Mesendoderm (in vitro differentiated cells): ENCODE measurements at regions not wholly inside any gene's neighbourhood (a gene's known extent, or its start where the extent isn't known, plus 50 kb on each side); places are given as distances from the start of the nearest gene placed in this dataset.

Source experiments
- DNase-seq: peaks from one replicate; pipeline ENCODE4 v3.0.0; 2013
- H2AK5ac ChIP-seq: 2 replicates; pipeline ENCODE4 v1.6.1; 2013; ENCODE audit warnings: low read length, inconsistent platforms
- H2BK120ac ChIP-seq: 2 replicates; pipeline ENCODE4 v1.6.1; 2013; ENCODE audit warnings: low read depth, mild to moderate bottlenecking, low read length, moderate library complexity, mixed read lengths
- H2BK15ac ChIP-seq: replicated peaks from 2 replicates; pipeline ENCODE4 v1.6.1; 2013; ENCODE audit warnings: low read depth, mild to moderate bottlenecking, moderate library complexity
- H2BK5ac ChIP-seq: 2 replicates; pipeline ENCODE4 v1.6.1; 2013; ENCODE audit warnings: low read length, inconsistent platforms
- H3K18ac ChIP-seq: 2 replicates; pipeline ENCODE4 v1.6.1; 2013; ENCODE audit warnings: mild to moderate bottlenecking, low read length, mixed read lengths
- H3K23ac ChIP-seq: one replicate; pipeline ENCODE4 v1.6.1; 2013; ENCODE audit warnings: low read length
- H3K27ac ChIP-seq: 2 replicates; pipeline ENCODE4 v1.5.1; 2013; ENCODE audit warnings: low read depth, mild to moderate bottlenecking, inconsistent platforms, low read length, moderate library complexity
- H3K27me3 ChIP-seq: 2 replicates; pipeline ENCODE4 v1.6.1; 2013; ENCODE audit warnings: low read length, control low read depth, mild to moderate bottlenecking, inconsistent platforms; ENCODE audit not compliant: insufficient read depth, poor library complexity
- H3K36me3 ChIP-seq: 2 replicates; pipeline ENCODE4 v1.6.1; 2013; ENCODE audit warnings: low read length, inconsistent platforms; ENCODE audit not compliant: control insufficient read depth, insufficient read depth
- H3K4ac ChIP-seq: one replicate; pipeline ENCODE4 v1.6.1; 2013; ENCODE audit warnings: low read depth, mild to moderate bottlenecking, low read length, moderate library complexity
- H3K4me1 ChIP-seq: 2 replicates; pipeline ENCODE4 v1.6.1; 2013; ENCODE audit warnings: low read depth, low read length, inconsistent platforms; ENCODE audit not compliant: control insufficient read depth
- H3K4me2 ChIP-seq: 2 replicates; pipeline ENCODE4 v1.6.1; 2013; ENCODE audit warnings: low read length
- H3K4me3 ChIP-seq: 2 replicates; pipeline ENCODE4 v1.5.1; 2013; ENCODE audit warnings: mild to moderate bottlenecking, low read length
- H3K56ac ChIP-seq: one replicate; pipeline ENCODE4 v1.6.1; 2013; ENCODE audit warnings: low read length
- H3K79me1 ChIP-seq: 2 replicates; pipeline ENCODE4 v1.6.1; 2013; ENCODE audit warnings: low read length, inconsistent platforms
- H3K79me2 ChIP-seq: 2 replicates; pipeline ENCODE4 v1.6.1; 2013; ENCODE audit warnings: mild to moderate bottlenecking, low read length; ENCODE audit not compliant: control insufficient read depth, insufficient read depth
- H3K9ac ChIP-seq: 2 replicates; pipeline ENCODE4 v1.6.1; 2013; ENCODE audit warnings: low read length, inconsistent platforms
- H4K5ac ChIP-seq: one replicate; pipeline ENCODE4 v1.6.1; 2013; ENCODE audit warnings: low read length
- H4K8ac ChIP-seq: one replicate; pipeline ENCODE4 v1.6.1; 2013; ENCODE audit warnings: low read depth, mild to moderate bottlenecking, control low read depth, low read length, moderate library complexity
- WGBS: extraction: QIAGEN DNeasy Blood & Tissue Kit; methylation state at CpG from one replicate; pipeline ENCODE4 v1.1.7; 2013; ENCODE audit warnings: low lambda C conversion rate, missing lambda C conversion rate; ENCODE audit not compliant: insufficient coverage; ENCODE audit errors: extremely low coverage; 5-methylcytosine and 5-hydroxymethylcytosine counted together

DNA sequence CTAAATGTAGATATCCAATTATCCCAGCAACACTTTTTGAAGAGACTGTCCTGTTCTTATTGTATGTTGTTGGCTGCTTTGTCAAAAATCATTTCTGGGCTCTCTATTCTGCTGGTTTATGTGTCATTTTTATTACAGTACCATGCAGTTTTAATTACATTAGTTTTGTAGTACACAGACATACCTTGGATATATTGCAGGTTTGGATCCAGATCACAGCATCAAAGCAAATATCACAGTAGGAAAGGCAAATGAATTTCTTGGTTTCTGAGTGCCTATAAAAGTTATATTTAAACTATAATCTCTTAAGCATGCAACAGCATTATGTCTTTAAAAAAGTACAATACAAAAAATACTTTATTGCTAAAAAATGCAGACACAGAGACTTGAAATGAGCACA lies 564.2 kb upstream of the MIR17HG start:
- Histone ChIP-seq H3K4me3 (no peak overlapping the region), H3K27me3 (no peaks in the 10 kb centered on the region), H2BK120ac (no peak overlapping the region), H3K23ac (no peak overlapping the region), H3K4me1 (no peaks in the 10 kb centered on the region), H2BK15ac (no peak overlapping the region), H2BK5ac (no peak overlapping the region), H3K79me1 (no peaks in the 10 kb centered on the region), H3K18ac (no peak overlapping the region), H4K5ac (no peak overlapping the region), H3K36me3 (no peaks in the 10 kb centered on the region), H4K8ac (no peak overlapping the region), H3K4ac (no peak overlapping the region), H3K56ac (no peak overlapping the region), H2AK5ac (no peak overlapping the region), H3K79me2 (no peaks in the 10 kb centered on the region), H3K4me2 (no peak overlapping the region), H3K9ac (no peak overlapping the region), H3K27ac (no peak overlapping the region)
- DNase-seq, result no peak

- Histone ChIP-seq H3K36me3 (no peaks in the 10 kb centered on the region), H3K23ac (no peak overlapping the region), H3K79me1 (no peaks in the 10 kb centered on the region), H3K4ac (no peak overlapping the region), H3K4me1 (no peaks in the 10 kb centered on the region), H2BK15ac (no peak overlapping the region), H2AK5ac (no peak overlapping the region), H3K56ac (no peak overlapping the region), H3K9ac (no peak overlapping the region), H3K18ac (no peak overlapping the region), H4K5ac (no peak overlapping the region), H4K8ac (no peak overlapping the region), H3K4me3 (no peak overlapping the region), H2BK120ac (no peak overlapping the region), H3K27ac (no peak overlapping the region), H3K4me2 (no peak overlapping the region), H2BK5ac (no peak overlapping the region), H3K27me3 (no peaks in the 10 kb centered on the region), H3K79me2 (no peaks in the 10 kb centered on the region)
- no peak for DNase-seq
Observed at GRCh38 chr13:90787007-90787406, 560.5 kb upstream of the MIR17HG start.

DNA sequence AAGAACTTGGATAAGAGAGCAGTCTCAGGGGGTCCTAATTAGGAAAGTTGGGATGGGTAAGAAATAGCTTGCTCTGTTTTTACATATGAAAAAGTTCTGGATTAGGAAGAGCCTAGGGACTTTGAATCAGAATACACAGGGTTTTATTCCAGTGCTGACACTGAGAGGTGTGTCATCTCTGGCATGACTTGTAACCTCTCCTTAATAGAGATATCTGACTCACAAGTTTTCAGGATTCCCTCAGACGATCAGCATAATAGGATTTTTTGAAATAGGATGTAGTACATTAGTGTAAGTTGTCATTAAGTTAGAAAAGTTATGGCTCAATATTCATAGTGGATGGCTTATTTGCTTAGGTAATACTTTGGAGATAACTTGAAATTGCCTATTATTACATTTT lies 555.2 kb upstream of the MIR17HG start:
- Histone ChIP-seq H2BK120ac (no peak overlapping the region), H3K18ac (no peak overlapping the region), H3K23ac (no peak overlapping the region), H3K79me2 (no peaks in the 10 kb centered on the region), H3K4me1 (no peaks in the 10 kb centered on the region), H2BK5ac (no peak overlapping the region), H3K9ac (no peak overlapping the region), H3K4me3 (no peak overlapping the region), H3K79me1 (no peaks in the 10 kb centered on the region), H3K36me3 (no peaks in the 10 kb centered on the region), H3K56ac (no peak overlapping the region), H3K4ac (no peak overlapping the region), H3K4me2 (no peak overlapping the region), H3K27ac (no peak overlapping the region), H3K27me3 (no peaks in the 10 kb centered on the region), H4K5ac (no peak overlapping the region), H4K8ac (no peak overlapping the region), H2BK15ac (no peak overlapping the region), H2AK5ac (no peak overlapping the region)
- DNase-seq, result no peak
- no CpG with 5 or more reads among the region's 1 CpG for WGBS

DNA sequence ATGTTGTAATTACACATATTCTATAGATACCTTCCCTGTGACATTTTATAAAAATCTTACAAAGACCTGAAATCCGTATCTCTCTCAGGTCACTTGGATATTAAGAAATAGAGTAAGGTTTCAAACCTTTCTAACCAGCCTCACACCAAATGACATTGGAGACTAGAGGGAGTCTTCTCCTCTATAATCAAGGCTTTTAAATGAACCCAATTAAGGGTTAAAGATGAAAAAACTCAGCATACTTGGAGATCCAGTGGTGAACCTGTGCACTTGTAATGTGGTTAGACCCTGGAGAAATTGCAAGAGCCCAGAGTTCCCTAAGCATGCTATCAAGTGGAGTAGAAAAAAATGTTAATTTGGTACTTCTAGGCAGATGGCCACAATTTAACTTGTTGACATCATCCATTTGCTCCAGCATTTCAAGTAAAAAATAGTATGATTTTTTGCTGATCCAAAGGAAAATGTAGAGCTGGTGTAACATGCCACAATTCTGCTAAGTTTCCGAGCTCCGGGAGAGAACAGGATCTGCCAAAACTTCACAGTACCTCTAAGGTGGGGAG lies 554.1 kb upstream of the MIR17HG start:
- H4K8ac ChIP-seq, result no peak overlapping the region
- H3K56ac ChIP-seq, result no peak overlapping the region
- no peaks in the 10 kb centered on the region for H3K27me3 ChIP-seq
- no peak overlapping the region for H2AK5ac ChIP-seq
- H3K18ac ChIP-seq, result no peak overlapping the region
- H3K79me1 ChIP-seq, result no peaks in the 10 kb centered on the region
- H4K5ac ChIP-seq, result no peak overlapping the region
- H3K23ac ChIP-seq, result no peak overlapping the region
- peaks cover 3% of the 10 kb centered on the region for H3K4me1 ChIP-seq
- no peak overlapping the region for H3K9ac ChIP-seq
- no peak for DNase-seq
- no peaks in the 10 kb centered on the region for H3K79me2 ChIP-seq
- no peak overlapping the region for H3K4me2 ChIP-seq
- no peak overlapping the region for H2BK120ac ChIP-seq
- H3K36me3 ChIP-seq, result no peaks in the 10 kb centered on the region
- H3K4ac ChIP-seq, result no peak overlapping the region
- no peak overlapping the region for H2BK5ac ChIP-seq
- H3K27ac ChIP-seq, result no peak overlapping the region
- H3K4me3 ChIP-seq, result no peak overlapping the region
- no CpG with 5 or more reads among the region's 3 CpGs for WGBS
- H2BK15ac ChIP-seq, result no peak overlapping the region

DNA sequence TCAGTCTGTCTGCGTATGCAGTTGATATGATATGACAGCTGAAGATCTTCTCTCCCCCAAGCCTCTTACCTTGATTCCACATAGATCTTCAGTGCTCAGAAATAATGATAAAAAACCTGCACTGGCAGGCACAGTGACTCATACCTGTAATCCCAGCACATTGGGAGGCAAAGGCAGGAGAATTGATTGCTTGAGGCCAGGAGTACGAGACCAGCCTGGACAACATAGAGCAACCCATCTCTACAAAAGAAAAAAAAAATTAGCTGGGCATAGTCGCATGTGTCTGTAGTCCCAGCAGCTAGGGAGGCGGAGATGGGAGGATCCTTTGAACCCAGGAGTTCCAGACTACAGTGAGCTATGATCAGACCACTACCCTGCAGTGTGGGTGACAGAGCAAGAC lies 551.0 kb upstream of the MIR17HG start:
- Histone ChIP-seq H4K5ac (no peak overlapping the region), H2BK5ac (no peak overlapping the region), H4K8ac (no peak overlapping the region), H2BK15ac (no peak overlapping the region), H3K27me3 (no peaks in the 10 kb centered on the region), H3K23ac (no peak overlapping the region), H3K36me3 (no peaks in the 10 kb centered on the region), H2BK120ac (no peak overlapping the region), H3K9ac (no peak overlapping the region), H2AK5ac (no peak overlapping the region), H3K4me3 (no peak overlapping the region), H3K27ac (no peak overlapping the region), H3K79me1 (no peaks in the 10 kb centered on the region), H3K4me2 (no peak overlapping the region), H3K79me2 (no peaks in the 10 kb centered on the region), H3K4me1 (peaks cover 3% of the 10 kb centered on the region), H3K4ac (no peak overlapping the region), H3K56ac (no peak overlapping the region), H3K18ac (no peak overlapping the region)
- whole genome bisulfite sequencing, result no CpG with 5 or more reads among the region's 4 CpGs
- DNase-seq, result no peak

- H3K23ac ChIP-seq, result no peak overlapping the region
- no peak overlapping the region for H3K27ac ChIP-seq
- H3K9ac ChIP-seq, result no peak overlapping the region
- no peak overlapping the region for H2BK5ac ChIP-seq
- H3K79me1 ChIP-seq, result no peaks in the 10 kb centered on the region
- H3K36me3 ChIP-seq, result no peaks in the 10 kb centered on the region
- H4K8ac ChIP-seq, result no peak overlapping the region
- no peak overlapping the region for H2BK120ac ChIP-seq
- no peak overlapping the region for H4K5ac ChIP-seq
- H3K79me2 ChIP-seq, result no peaks in the 10 kb centered on the region
- no peak overlapping the region for H3K4ac ChIP-seq
- no CpG with 5 or more reads among the region's 2 CpGs for WGBS
- no peak overlapping the region for H3K18ac ChIP-seq
- H2AK5ac ChIP-seq, result no peak overlapping the region
- DNase-seq, result no peak
- H3K56ac ChIP-seq, result no peak overlapping the region
- H3K4me3 ChIP-seq, result no peak overlapping the region
- peaks cover 3% of the 10 kb centered on the region for H3K4me1 ChIP-seq
- H3K27me3 ChIP-seq, result no peaks in the 10 kb centered on the region
- H3K4me2 ChIP-seq, result no peak overlapping the region
- H2BK15ac ChIP-seq, result no peak overlapping the region
Observed at GRCh38 chr13:90797335-90797734, 550.2 kb upstream of the MIR17HG start.
